NCI-H774 (cell line): ENCODE measurements at regions not wholly inside any gene's neighbourhood (a gene's known extent, or its start where the extent isn't known, plus 50 kb on each side); places are given as distances from the start of the nearest gene placed in this dataset.

ENCODE experiments used
- DNase-seq: peaks from one replicate; lab custom pipeline; 2025; lab: John Stamatoyannopoulos, UW

- no peak for DNase-seq
Measured at GRCh38 chr21:16912075-16912474, 600.8 kb upstream of the CXADR start.

- DNase-seq = no peak
Measured at GRCh38 chr21:16913010-16913409, 599.8 kb upstream of the CXADR start.

GRCh38 chr21:16928439-16928838 lies 584.4 kb upstream of the CXADR start:
- no peak for DNase-seq

- no peak for DNase-seq
Measured at GRCh38 chr21:16932314-16932713, 580.5 kb upstream of the CXADR start.

- DNase-seq = no peak
Measured at GRCh38 chr21:16942703-16943102, 570.1 kb upstream of the CXADR start.

GRCh38 chr21:16943231-16943630 lies 569.6 kb upstream of the CXADR start:
- no peak for DNase-seq

GRCh38 chr21:16945580-16945979 lies 567.3 kb upstream of the CXADR start:
- DNase-seq = no peak

- DNase-seq = no peak
Measured at GRCh38 chr21:16956824-16957223, 556.0 kb upstream of the CXADR start.

- no peak for DNase-seq
Measured at GRCh38 chr21:16965424-16965823, 547.4 kb upstream of the CXADR start.

GRCh38 chr21:16968436-16968835 lies 544.4 kb upstream of the CXADR start:
- no peak for DNase-seq

- DNase-seq = no peak
Measured at GRCh38 chr21:16969636-16970035, 543.2 kb upstream of the CXADR start.

GRCh38 chr21:16974060-16974459 lies 538.8 kb upstream of the CXADR start:
- no peak for DNase-seq

- no peak for DNase-seq
Measured at GRCh38 chr21:16976193-16976592, 536.6 kb upstream of the CXADR start.

GRCh38 chr21:16978309-16978895 lies 534.4 kb upstream of the CXADR start:
- no peak for DNase-seq

- no peak for DNase-seq
Measured at GRCh38 chr21:16979574-16979973, 533.3 kb upstream of the CXADR start.

GRCh38 chr21:16983420-16983819 lies 529.4 kb upstream of the CXADR start:
- DNase-seq = peak; percentile 17

GRCh38 chr21:16992448-16992847 lies 520.4 kb upstream of the CXADR start:
- DNase-seq = no peak

- DNase-seq = no peak
Measured at GRCh38 chr21:16993416-16994038, 519.3 kb upstream of the CXADR start.

- no peak for DNase-seq
Measured at GRCh38 chr21:17002594-17003257, 510.1 kb upstream of the CXADR start.

GRCh38 chr21:17003258-17003615 lies 509.6 kb upstream of the CXADR start:
- no peak for DNase-seq

GRCh38 chr21:17003763-17004373 lies 509.0 kb upstream of the CXADR start:
- DNase-seq = no peak

- no peak for DNase-seq
Measured at GRCh38 chr21:17032141-17032655, 480.6 kb upstream of the CXADR start.

GRCh38 chr21:17044696-17045095 lies 468.1 kb upstream of the CXADR start:
- DNase-seq = no peak
